GM12878 (cell line): ENCODE measurements at regions not wholly inside any gene's neighbourhood (a gene's known extent, or its start where the extent isn't known, plus 50 kb on each side); places are given as distances from the start of the nearest gene placed in this dataset.

Experiments
- ATAC-seq: fragments of 200-7000 bp; cut with Tn5 transposase; 3 replicates; pipeline ENCODE4 v1.9.1; 2020; ENCODE audit warnings: mild to moderate bottlenecking, moderate library complexity
- BruUV-seq: library from RNA; stranded (reverse); fragments of 400-500 nt; replicated peaks from 2 replicates; lab custom pipeline; 2021; lab: Mats Ljungman, UMichigan
- CTCF ChIA-PET: fragments of 300-600 bp; sonication (Branson Sonifier 250); formaldehyde crosslinking; extraction: SDS; loops from one replicate; lab custom pipeline; 2021; ENCODE audit warnings: inconsistent platforms; lab: Yijun Ruan, JAX
- POLR2A ChIA-PET: fragments of 350-600 bp; formaldehyde crosslinking; extraction: SDS; loops from one replicate; lab custom pipeline; 2021; ENCODE audit warnings: inconsistent platforms; lab: Charles Lee
- RAD21 ChIA-PET: fragments of 300-600 bp; sonication (Branson Sonifier 250); formaldehyde crosslinking; loops from one replicate; lab custom pipeline; 2023; ENCODE audit warnings: antibody characterized with exemption; ENCODE audit not compliant: unreplicated experiment; lab: Charles Lee
- SMC1A ChIA-PET: fragments of 300-600 bp; sonication (Branson Sonifier 250); formaldehyde crosslinking; loops from one replicate; lab custom pipeline; 2023; ENCODE audit not compliant: unreplicated experiment, uncharacterized antibody; lab: Charles Lee
- DNase-seq: peaks from one replicate; pipeline ENCODE4 v3.0.0-alpha.2; 2011; ENCODE audit warnings: low read depth, low spot score
- FAIRE-seq: peaks from 3 replicates; lab custom pipeline; 2011; peaks lifted over from hg19 to GRCh38; lab: Jason Lieb, UNC
- H2AFZ ChIP-seq: 2 replicates; pipeline ENCODE4 v1.6.0; 2011; ENCODE audit warnings: low read depth, low read length, control low read depth; ENCODE audit not compliant: control insufficient read depth
- H3K27ac ChIP-seq: 2 replicates; pipeline ENCODE4 v1.5.1; 2011; ENCODE audit warnings: control low read depth; ENCODE audit not compliant: control insufficient read depth, insufficient read depth
- H3K27me3 ChIP-seq, 2 experiments: replicated peaks in 1 of 2; 2 replicates each; pipeline versions ENCODE4 v1.6.0 to v1.6.1; 2011; ENCODE audit warnings: low read length in 1 of 2; ENCODE audit not compliant: control insufficient read depth in 2 of 2, insufficient read depth in 2 of 2
- H3K36me3 ChIP-seq, 2 experiments: 2 replicates each; pipeline ENCODE4 v1.5.1; 2011; ENCODE audit warnings: low read length in 1 of 2; ENCODE audit not compliant: control insufficient read depth in 2 of 2, insufficient read depth in 2 of 2
- H3K4me1 ChIP-seq: 2 replicates; pipeline ENCODE4 v1.6.1; 2011; ENCODE audit warnings: mild to moderate bottlenecking, low read length, moderate library complexity, mixed read lengths; ENCODE audit not compliant: control insufficient read depth, insufficient read depth
- H3K4me2 ChIP-seq: 2 replicates; pipeline ENCODE4 v1.6.0; 2011; ENCODE audit warnings: control low read depth; ENCODE audit not compliant: control insufficient read depth, insufficient read depth
- H3K4me3 ChIP-seq: fragments of 200-600 bp; sonication (generic); 2 replicates; pipeline ENCODE4 v1.5.1; 2016
- H3K79me2 ChIP-seq: 2 replicates; pipeline ENCODE4 v1.6.0; 2011; ENCODE audit warnings: low read length; ENCODE audit not compliant: control insufficient read depth, insufficient read depth
- H3K9ac ChIP-seq: 2 replicates; pipeline ENCODE4 v1.8.0; 2011; ENCODE audit warnings: low read length, control low read depth, mixed read lengths; ENCODE audit not compliant: control insufficient read depth, insufficient read depth
- H3K9me3 ChIP-seq: replicated peaks from 3 replicates; pipeline ENCODE4 v1.5.1; 2011; ENCODE audit warnings: mild to moderate bottlenecking, low read length; ENCODE audit not compliant: control insufficient read depth, insufficient read depth
- H4K20me1 ChIP-seq: 2 replicates; pipeline ENCODE4 v1.6.0; 2011; ENCODE audit not compliant: control insufficient read depth, insufficient read depth
- BCL11A ChIP-seq: IDR thresholded peaks from 2 replicates; pipeline ENCODE4 v1.6.1; 2011; ENCODE audit warnings: low read depth, low read length
- DPF2 ChIP-seq: fragments of 450-650 bp; IDR thresholded peaks from 2 replicates; pipeline ENCODE4 v1.6.1; 2017; ENCODE audit warnings: mild to moderate bottlenecking
- NR2C1 ChIP-seq: fragments of 450-650 bp; IDR thresholded peaks from 2 replicates; pipeline ENCODE4 v1.6.1; 2017; ENCODE audit warnings: antibody characterized with exemption, mild to moderate bottlenecking, moderate library complexity
- POLR2AphosphoS5 ChIP-seq: IDR thresholded peaks from 2 replicates; pipeline ENCODE4 v1.6.1; 2011; ENCODE audit warnings: mild to moderate bottlenecking, low read length, inconsistent platforms
- YBX1 ChIP-seq: fragments of 450-650 bp; IDR thresholded peaks from 2 replicates; pipeline ENCODE4 v1.6.1; 2016; ENCODE audit warnings: antibody characterized with exemption
- ZNF207 ChIP-seq: fragments of 450-650 bp; IDR thresholded peaks from 2 replicates; pipeline ENCODE4 v1.6.1; 2014; ENCODE audit warnings: antibody characterized with exemption, mild to moderate bottlenecking, borderline replicate concordance
- WGBS: methylation state at CpG from one replicate; pipeline ENCODE4 v1.1.6; 2016; ENCODE audit warnings: low lambda C conversion rate; ENCODE audit not compliant: insufficient replicate concordance, insufficient coverage; ENCODE audit errors: missing lambda C conversion rate; 5-methylcytosine and 5-hydroxymethylcytosine counted together
- in situ Hi-C: fragments of 300-500 bp; cut with MboI; formaldehyde crosslinking; loops from 9 replicates; pipeline ENCODE4 v1.14.3; 2018; ENCODE audit warnings: mixed read lengths
- intact Hi-C: fragments of 100-400 bp; cut with micrococcal nuclease; formaldehyde crosslinking; loops from one replicate; pipeline ENCODE4 v1.14.2; 2022; ENCODE audit not compliant: unreplicated experiment

DNA sequence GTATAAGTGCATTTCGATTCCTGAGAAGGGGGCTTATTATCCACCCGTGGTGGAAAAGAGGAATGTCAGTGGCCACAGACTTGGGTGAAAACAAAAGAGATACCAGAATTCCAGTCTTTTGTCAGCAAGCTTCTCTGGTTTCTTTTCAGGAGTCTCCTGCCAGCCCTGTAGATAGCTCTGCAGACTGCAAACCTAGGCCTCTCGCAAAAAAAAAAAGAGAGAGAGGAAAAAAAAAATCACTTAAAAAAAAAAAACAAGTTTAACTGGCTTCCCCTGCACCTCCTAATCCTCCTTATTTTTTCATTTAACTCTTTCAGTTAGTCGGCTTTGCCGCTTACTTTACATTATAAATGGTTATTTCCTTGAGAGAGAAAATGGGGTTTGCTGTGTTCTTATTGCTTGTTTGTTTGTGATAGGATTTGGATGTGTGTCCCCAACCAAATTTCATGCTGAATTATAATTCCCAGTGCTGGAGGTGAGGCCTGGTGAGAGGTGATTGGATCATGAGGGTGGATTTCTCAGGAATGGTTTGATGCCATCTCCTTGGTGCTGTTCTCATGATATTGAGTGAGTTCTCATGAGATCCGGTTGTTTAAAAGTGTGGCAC, 170.0 kb downstream of the BCL11B start:
- POLR2A ChIA-PET: no interaction called here
- FAIRE-seq (no peak), DNase-seq (no peak), ATAC-seq (no peak)
- no peak for TF ChIP-seq YBX1
- no peak for TF ChIP-seq POLR2AphosphoS5
- SMC1A ChIA-PET: no interaction called here
- 50% methylated on average over 4 of the region's 6 CpGs for WGBS
- Histone ChIP-seq H3K27me3 (no peaks in the 10 kb centered on the region), H4K20me1 (no peaks in the 10 kb centered on the region), H3K9me3 (no peaks in the 10 kb centered on the region; the same call in 2 of the 3 replicates), H3K27ac (no peak overlapping the region), H3K4me3 (no peak overlapping the region), H3K9ac (no peak overlapping the region), H3K36me3 (no peaks in the 10 kb centered on the region), H3K79me2 (no peaks in the 10 kb centered on the region), H3K4me1 (no peaks in the 10 kb centered on the region), H2AFZ (no peak overlapping the region), H3K4me2 (no peak overlapping the region)
- in situ Hi-C loops (no loop called here), intact Hi-C loops (no loop called here)
- CTCF ChIA-PET: no interaction called here
- no TSS peak for BruUV-seq
- RAD21 ChIA-PET: no interaction called here

- TF ChIP-seq BCL11A: no peak
- no peak for TF ChIP-seq ZNF207
- TF ChIP-seq NR2C1: no peak
- TF ChIP-seq DPF2: no peak
- intact Hi-C loops: no loop called here
- no peak overlapping the region for H3K4me3 ChIP-seq
- no peaks in the 10 kb centered on the region for H4K20me1 ChIP-seq
- no peaks in the 10 kb centered on the region for H3K79me2 ChIP-seq
- H3K4me1 ChIP-seq: no peaks in the 10 kb centered on the region
- no TSS peak for BruUV-seq
- ChIA-PET RAD21 (no interaction called here), SMC1A (no interaction called here), POLR2A (no interaction called here), CTCF (no interaction called here)
- no peaks in the 10 kb centered on the region for H3K27me3 ChIP-seq
- H3K4me2 ChIP-seq: no peak overlapping the region
- H3K9ac ChIP-seq: no peak overlapping the region
- no peaks in the 10 kb centered on the region; the same call in 2 of the 3 replicates for H3K9me3 ChIP-seq
- H3K36me3 ChIP-seq: no peaks in the 10 kb centered on the region
- WGBS: 25% methylated on average over 9 of the region's 9 CpGs
- ATAC-seq (no peak), FAIRE-seq (no peak), DNase-seq (no peak)
- H2AFZ ChIP-seq: no peak overlapping the region
- no peak overlapping the region for H3K27ac ChIP-seq
- in situ Hi-C loops: no loop called here
Observed at GRCh38 chr14:99116741-99117295, 155.2 kb downstream of the BCL11B start.
